Choroid plexus epithelial cell (primary cell): ENCODE measurements at regions not wholly inside any gene's neighbourhood (a gene's known extent, or its start where the extent isn't known, plus 50 kb on each side); places are given as distances from the start of the nearest gene placed in this dataset.

ENCODE experiments used
- DNase-seq: peaks from one replicate; pipeline ENCODE4 v3.0.0-alpha.2; 2010; ENCODE audit warnings: low read depth
- H3K4me3 ChIP-seq: 2 replicates; pipeline ENCODE4 v1.5.1; 2011; ENCODE audit warnings: low read depth, mild to moderate bottlenecking, control low read depth, low read length, moderate library complexity
- CTCF ChIP-seq: conservative IDR thresholded peaks from 2 replicates; pipeline ENCODE4 v1.5.1; 2011; ENCODE audit warnings: low read depth, mild to moderate bottlenecking, control low read depth, inconsistent platforms, low read length, moderate library complexity

- DNase-seq = no peak
- TF ChIP-seq CTCF = no peak
- no peak overlapping the region for H3K4me3 ChIP-seq
Measured at GRCh38 chr4:160142579-160142978, 1039.7 kb downstream of the RAPGEF2 start.

- TF ChIP-seq CTCF = no peak
- no peak overlapping the region for H3K4me3 ChIP-seq
- no peak for DNase-seq
Measured at GRCh38 chr4:160143574-160143973, 1040.7 kb downstream of the RAPGEF2 start.

- DNase-seq = no peak
- no peak for TF ChIP-seq CTCF
- no peak overlapping the region for H3K4me3 ChIP-seq
Measured at GRCh38 chr4:160159457-160159856, 1056.6 kb downstream of the RAPGEF2 start.

GRCh38 chr4:160161026-160161425 lies 1058.1 kb downstream of the RAPGEF2 start:
- H3K4me3 ChIP-seq = no peak overlapping the region
- DNase-seq = no peak

GRCh38 chr4:160175064-160175643 lies 1072.3 kb downstream of the RAPGEF2 start:
- no peak for TF ChIP-seq CTCF
- no peak overlapping the region for H3K4me3 ChIP-seq
- DNase-seq = peak; percentile 2

More at GRCh38 chr4:160161026-160161425, 1058.1 kb downstream of the RAPGEF2 start:
- TF ChIP-seq CTCF = no peak

- no peak overlapping the region for H3K4me3 ChIP-seq
- DNase-seq = peak; percentile 21
- TF ChIP-seq CTCF = no peak
Measured at GRCh38 chr4:160180211-160180610, 1077.3 kb downstream of the RAPGEF2 start.

- no peak for TF ChIP-seq CTCF
- no peak for DNase-seq
- no peak overlapping the region for H3K4me3 ChIP-seq
Measured at GRCh38 chr4:160182727-160183126, 1079.8 kb downstream of the RAPGEF2 start.
